HCT116 (cell line): ENCODE measurements at regions not wholly inside any gene's neighbourhood (a gene's known extent, or its start where the extent isn't known, plus 50 kb on each side); places are given as distances from the start of the nearest gene placed in this dataset.

Experiments
- CEBPB ChIP-seq: IDR thresholded peaks from 2 replicates; pipeline ENCODE4 v1.6.1; 2012; ENCODE audit warnings: low read depth
- ELF1 ChIP-seq: IDR thresholded peaks from 2 replicates; pipeline ENCODE4 v1.6.1; 2012; ENCODE audit warnings: low read depth, borderline replicate concordance
- JUND ChIP-seq: IDR thresholded peaks from 2 replicates; pipeline ENCODE4 v1.6.1; 2012
- POLR2A ChIP-seq: IDR thresholded peaks from 2 replicates; pipeline ENCODE4 v1.7.0; 2011; ENCODE audit warnings: borderline replicate concordance; ENCODE audit not compliant: insufficient read depth, insufficient read length; ENCODE audit errors: extremely low read depth
- SIN3A ChIP-seq: IDR thresholded peaks from 2 replicates; pipeline ENCODE4 v1.6.1; 2012; ENCODE audit warnings: low read depth
- TF ChIP-seq, protein P1 (sequence below), 3 experiments: fragments of 200-600 bp in 1 of 3; sonication (generic) in 1 of 3; IDR thresholded peaks in 2 of 3; conservative IDR thresholded peaks in 1 of 3; 2 replicates each; pipeline ENCODE4 v1.5.1; 2012 to 2017; ENCODE audit warnings: low read depth in 2 of 3, low read length in 2 of 3, antibody characterized with exemption in 1 of 3, borderline replicate concordance in 1 of 3, control low read depth in 1 of 3, mild to moderate bottlenecking in 1 of 3, mixed read lengths in 1 of 3, mixed run types in 1 of 3, moderate library complexity in 1 of 3; ENCODE audit not compliant: insufficient read depth in 1 of 3

- TF ChIP-seq CEBPB (no peak), SIN3A (no peak), POLR2A (no peak), ELF1 (no peak), JUND (no peak)
- TF ChIP-seq, protein P1, sequence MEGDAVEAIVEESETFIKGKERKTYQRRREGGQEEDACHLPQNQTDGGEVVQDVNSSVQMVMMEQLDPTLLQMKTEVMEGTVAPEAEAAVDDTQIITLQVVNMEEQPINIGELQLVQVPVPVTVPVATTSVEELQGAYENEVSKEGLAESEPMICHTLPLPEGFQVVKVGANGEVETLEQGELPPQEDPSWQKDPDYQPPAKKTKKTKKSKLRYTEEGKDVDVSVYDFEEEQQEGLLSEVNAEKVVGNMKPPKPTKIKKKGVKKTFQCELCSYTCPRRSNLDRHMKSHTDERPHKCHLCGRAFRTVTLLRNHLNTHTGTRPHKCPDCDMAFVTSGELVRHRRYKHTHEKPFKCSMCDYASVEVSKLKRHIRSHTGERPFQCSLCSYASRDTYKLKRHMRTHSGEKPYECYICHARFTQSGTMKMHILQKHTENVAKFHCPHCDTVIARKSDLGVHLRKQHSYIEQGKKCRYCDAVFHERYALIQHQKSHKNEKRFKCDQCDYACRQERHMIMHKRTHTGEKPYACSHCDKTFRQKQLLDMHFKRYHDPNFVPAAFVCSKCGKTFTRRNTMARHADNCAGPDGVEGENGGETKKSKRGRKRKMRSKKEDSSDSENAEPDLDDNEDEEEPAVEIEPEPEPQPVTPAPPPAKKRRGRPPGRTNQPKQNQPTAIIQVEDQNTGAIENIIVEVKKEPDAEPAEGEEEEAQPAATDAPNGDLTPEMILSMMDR (IDR thresholded peaks at IDR 0.05 in 2 of 3, conservative IDR thresholded peaks at IDR 0.05 in 1 of 3; ENCODE audit: borderline replicate concordance in 1 of 3, insufficient read depth in 1 of 3, low read depth in 2 of 3, low read length in 2 of 3), result no peak
These were observed 858.3 kb downstream of the TUSC7 start for GRCh38 chr3:117567906-117568305.
